GM23338 (cell line): ENCODE measurements at regions not wholly inside any gene's neighbourhood (a gene's known extent, or its start where the extent isn't known, plus 50 kb on each side); places are given as distances from the start of the nearest gene placed in this dataset.

Experiments used
- ATAC-seq: fragments of 200-7000 bp; cut with Tn5 transposase; 3 replicates; pipeline ENCODE4 v1.9.1; 2020
- DNase-seq: peaks from one replicate; pipeline ENCODE4 v3.0.0-alpha.2; 2015; ENCODE audit warnings: low spot score
- H2AFZ ChIP-seq: fragments of 200-600 bp; sonication (generic); 2 replicates; pipeline ENCODE4 v1.8.0; 2016; ENCODE audit warnings: antibody characterized with exemption, mild to moderate bottlenecking, moderate library complexity
- H3F3A ChIP-seq: fragments of 200-600 bp; sonication (generic); replicated peaks from 2 replicates; pipeline ENCODE4 v1.8.0; 2017; ENCODE audit warnings: antibody characterized with exemption, mixed run types, low read depth
- H3K27ac ChIP-seq: fragments of 200-600 bp; sonication (generic); 2 replicates; pipeline ENCODE4 v1.6.1; 2016; ENCODE audit warnings: low read depth
- H3K27me3 ChIP-seq: fragments of 200-600 bp; sonication (generic); 2 replicates; pipeline ENCODE4 v1.8.0; 2016; ENCODE audit warnings: mild to moderate bottlenecking, mixed run types, moderate library complexity; ENCODE audit not compliant: insufficient read depth
- H3K36me3 ChIP-seq: fragments of 200-600 bp; sonication (generic); 2 replicates; pipeline ENCODE4 v1.8.0; 2016; ENCODE audit warnings: mild to moderate bottlenecking; ENCODE audit not compliant: insufficient read depth
- H3K4me1 ChIP-seq: fragments of 200-600 bp; sonication (generic); 2 replicates; pipeline ENCODE4 v1.8.0; 2016; ENCODE audit warnings: mild to moderate bottlenecking, moderate library complexity; ENCODE audit not compliant: insufficient read depth
- H3K4me2 ChIP-seq: fragments of 200-600 bp; sonication (generic); 2 replicates; pipeline ENCODE4 v1.7.1; 2017; ENCODE audit warnings: mixed run types
- H3K4me3 ChIP-seq: fragments of 200-600 bp; sonication (generic); 2 replicates; pipeline ENCODE4 v1.6.1; 2016; ENCODE audit warnings: mixed run types
- H3K79me2 ChIP-seq: fragments of 200-600 bp; sonication (generic); replicated peaks from 2 replicates; pipeline ENCODE4 v1.8.0; 2017; ENCODE audit warnings: mild to moderate bottlenecking; ENCODE audit not compliant: insufficient read depth
- H3K9me2 ChIP-seq: fragments of 200-600 bp; sonication (generic); 2 replicates; pipeline ENCODE4 v1.8.0; 2017; ENCODE audit not compliant: insufficient read depth
- H4K20me1 ChIP-seq: fragments of 200-600 bp; sonication (generic); replicated peaks from 2 replicates; pipeline ENCODE4 v1.8.0; 2017; ENCODE audit warnings: mild to moderate bottlenecking; ENCODE audit not compliant: insufficient read depth
- H3K27ac Mint-ChIP-seq: 2 replicates; pipeline ENCODE4 v1.8.0; 2020; ENCODE audit warnings: inconsistent platforms, mild to moderate bottlenecking, moderate library complexity, mixed read lengths
- H3K27me3 Mint-ChIP-seq: 3 replicates; pipeline ENCODE4 v1.8.0; 2022; ENCODE audit warnings: low read depth, mild to moderate bottlenecking, moderate library complexity, mixed read lengths, inconsistent platforms; ENCODE audit not compliant: insufficient read depth, poor library complexity
- H3K36me3 Mint-ChIP-seq: 3 replicates; pipeline ENCODE4 v1.8.0; 2021; ENCODE audit warnings: low read depth, mild to moderate bottlenecking, inconsistent platforms, moderate library complexity, mixed read lengths
- H3K4me1 Mint-ChIP-seq: 3 replicates; pipeline ENCODE4 v1.8.0; 2020; ENCODE audit warnings: mild to moderate bottlenecking, inconsistent platforms, mixed read lengths
- H3K4me3 Mint-ChIP-seq: 3 replicates; pipeline ENCODE4 v1.8.0; 2021; ENCODE audit warnings: moderate library complexity, mild to moderate bottlenecking, inconsistent platforms, mixed read lengths
- H3K9me3 Mint-ChIP-seq: 3 replicates; pipeline ENCODE4 v1.8.0; 2020; ENCODE audit warnings: moderate library complexity, mild to moderate bottlenecking, inconsistent platforms, mixed read lengths
- CREB1 ChIP-seq: fragments of 250-450 bp; sonication (Bioruptor Pico); IDR thresholded peaks from 2 replicates; pipeline ENCODE4 v1.5.0; 2020; ENCODE audit warnings: low read depth, mild to moderate bottlenecking, moderate library complexity
- CTCF ChIP-seq, 2 experiments: fragments of 200-600 bp in 1 of 2; sonication (generic) in 1 of 2; conservative IDR thresholded peaks; 2 replicates each; pipeline versions ENCODE4 v1.5.1 to v1.6.1; 2016 to 2017; ENCODE audit warnings: antibody characterized with exemption in 2 of 2, low read depth in 2 of 2, mild to moderate bottlenecking in 2 of 2, moderate library complexity in 1 of 2
- ETS1 ChIP-seq: IDR thresholded peaks from 2 replicates; pipeline ENCODE4 v1.6.1; 2016; ENCODE audit warnings: antibody characterized with exemption
- EZH2 ChIP-seq: fragments of 200-600 bp; sonication (generic); IDR thresholded peaks from one replicate; pipeline ENCODE4 v1.8.0; 2017; ENCODE audit warnings: antibody characterized with exemption, mild to moderate bottlenecking, low read depth; ENCODE audit not compliant: unreplicated experiment
- EZH2phosphoT487 ChIP-seq: fragments of 200-600 bp; sonication (generic); IDR thresholded peaks from one replicate; pipeline ENCODE4 v1.8.1; 2018; ENCODE audit warnings: antibody characterized with exemption; ENCODE audit not compliant: unreplicated experiment
- JUNB ChIP-seq: IDR thresholded peaks from one replicate; pipeline ENCODE4 v1.6.1; 2016; ENCODE audit warnings: antibody characterized with exemption; ENCODE audit not compliant: unreplicated experiment
- NANOG ChIP-seq: IDR thresholded peaks from 2 replicates; pipeline ENCODE4 v1.6.1; 2016; ENCODE audit warnings: antibody characterized with exemption, borderline replicate concordance
- POLR2AphosphoS5 ChIP-seq: IDR thresholded peaks from 2 replicates; pipeline ENCODE4 v1.6.1; 2016; ENCODE audit warnings: antibody characterized with exemption, low read depth
- REST ChIP-seq: IDR thresholded peaks from one replicate; pipeline ENCODE4 v1.6.1; 2018; ENCODE audit warnings: antibody characterized with exemption; ENCODE audit not compliant: unreplicated experiment
- STAT1 ChIP-seq: IDR thresholded peaks from one replicate; pipeline ENCODE4 v1.6.1; 2016; ENCODE audit warnings: antibody characterized with exemption; ENCODE audit not compliant: unreplicated experiment
- ZNF114 ChIP-seq: fragments of 250-450 bp; sonication (Bioruptor Pico); IDR thresholded peaks from 2 replicates; pipeline ENCODE4 v1.5.0; 2020; ENCODE audit warnings: mild to moderate bottlenecking, moderate library complexity
- ZNF331 ChIP-seq: fragments of 250-450 bp; sonication (Bioruptor Pico); IDR thresholded peaks from 2 replicates; pipeline ENCODE4 v1.5.0; 2020; ENCODE audit warnings: low read depth, mild to moderate bottlenecking, moderate library complexity
- ZNF462 ChIP-seq: fragments of 250-450 bp; sonication (Bioruptor Pico); IDR thresholded peaks from 2 replicates; pipeline ENCODE4 v1.5.0; 2020; ENCODE audit warnings: mild to moderate bottlenecking, moderate library complexity

GRCh38 chr4:159540038-159540437 lies 437.2 kb downstream of the RAPGEF2 start:
- DNase-seq, result no peak

More at GRCh38 chr4:159540038-159540437, 437.2 kb downstream of the RAPGEF2 start:
- Histone ChIP-seq H3K27ac (no peak overlapping the region), H3K36me3 (no peaks in the 10 kb centered on the region), H3K4me2 (peak overlapping the region; percentile 14; the same call in 1 of the 2 replicates), H3K4me3 (no peak overlapping the region), H3K4me1 (peaks cover 32% of the 10 kb centered on the region), H3F3A (no peaks in the 10 kb centered on the region), H3K27me3 (no peaks in the 10 kb centered on the region), H3K79me2 (no peaks in the 10 kb centered on the region), H3K9me2 (peaks cover 6% of the 10 kb centered on the region; the same call in 1 of the 2 replicates), H2AFZ (peak overlapping the region; percentile 29; the same call in 1 of the 2 replicates), H4K20me1 (no peaks in the 10 kb centered on the region)
- TF ChIP-seq CREB1 (CRISPR knock-in tag) (no peak), EZH2 (no peak), STAT1 (no peak), NANOG (no peak), CTCF (conservative IDR thresholded peaks at IDR 0.05; ENCODE audit: low read depth in 2 of 2) (no peak), REST (no peak), ZNF114 (no peak), EZH2phosphoT487 (no peak), ZNF331 (CRISPR knock-in tag) (no peak), POLR2AphosphoS5 (no peak), ETS1 (no peak), ZNF462 (CRISPR knock-in tag) (no peak), JUNB (no peak)
- Mint-ChIP-seq H3K27ac (no peak overlapping the region), H3K4me1 (peaks cover 31% of the 10 kb centered on the region), H3K9me3 (peaks cover 30% of the 10 kb centered on the region), H3K36me3 (peaks cover 24% of the 10 kb centered on the region), H3K27me3 (peaks cover 4% of the 10 kb centered on the region), H3K4me3 (no peak overlapping the region)
- ATAC-seq, result no peak
